ENCODE measurements at regions not wholly inside any gene's neighbourhood (a gene's known extent, or its start where the extent isn't known, plus 50 kb on each side); places are given as distances from the start of the nearest gene placed in this dataset.

- DNase-seq (ENCODE audit: low read depth in 1 of 2, low spot score in 1 of 2), result no peak
These were observed 243.0 kb upstream of the MKI67 start for GRCh38 chr10:128369101-128369650.

GRCh38 chr10:128373071-128373749 is 247.0 kb upstream of the MKI67 start:
- no peak for DNase-seq (ENCODE audit: low read depth in 1 of 2, low spot score in 1 of 2)

GRCh38 chr10:128373831-128374230 is 247.6 kb upstream of the MKI67 start:
- no peak for DNase-seq (ENCODE audit: low read depth in 1 of 2, low spot score in 1 of 2)

- DNase-seq (ENCODE audit: low read depth in 1 of 2, low spot score in 1 of 2), result no peak
These were observed 248.9 kb upstream of the MKI67 start for GRCh38 chr10:128375171-128375570.

- DNase-seq (ENCODE audit: low read depth in 1 of 2, low spot score in 1 of 2), result no peak
These were observed 251.3 kb upstream of the MKI67 start for GRCh38 chr10:128377364-128377987.

GRCh38 chr10:128377988-128378387 is 251.8 kb upstream of the MKI67 start:
- DNase-seq (ENCODE audit: low read depth in 1 of 2, low spot score in 1 of 2), result no peak

GRCh38 chr10:128380946-128381345 is 254.7 kb upstream of the MKI67 start:
- DNase-seq (ENCODE audit: low read depth in 1 of 2, low spot score in 1 of 2), result no peak

- no peak for DNase-seq (ENCODE audit: low read depth in 1 of 2, low spot score in 1 of 2)
These were observed 256.0 kb upstream of the MKI67 start for GRCh38 chr10:128382225-128382624.

- no peak for DNase-seq (ENCODE audit: low read depth in 1 of 2, low spot score in 1 of 2)
These were observed 258.6 kb upstream of the MKI67 start for GRCh38 chr10:128384831-128385230.

- DNase-seq (ENCODE audit: low read depth in 1 of 2, low spot score in 1 of 2), result no peak
These were observed 260.0 kb upstream of the MKI67 start for GRCh38 chr10:128386231-128386630.

GRCh38 chr10:128386816-128387604 is 260.8 kb upstream of the MKI67 start:
- no peak for DNase-seq (ENCODE audit: low read depth in 1 of 2, low spot score in 1 of 2)

- DNase-seq (ENCODE audit: low read depth in 1 of 2, low spot score in 1 of 2), result no peak
These were observed 264.4 kb upstream of the MKI67 start for GRCh38 chr10:128390596-128390995.

GRCh38 chr10:128393546-128393945 is 267.3 kb upstream of the MKI67 start:
- no peak for DNase-seq (ENCODE audit: low read depth in 1 of 2, low spot score in 1 of 2)

- DNase-seq (ENCODE audit: low read depth in 1 of 2, low spot score in 1 of 2), result no peak
These were observed 271.9 kb upstream of the MKI67 start for GRCh38 chr10:128398118-128398517.

- DNase-seq (ENCODE audit: low read depth in 1 of 2, low spot score in 1 of 2), result no peak
These were observed 272.8 kb upstream of the MKI67 start for GRCh38 chr10:128398999-128399398.

- no peak for DNase-seq (ENCODE audit: low read depth in 1 of 2, low spot score in 1 of 2)
These were observed 274.3 kb upstream of the MKI67 start for GRCh38 chr10:128400564-128400963.

GRCh38 chr10:128405450-128405849 is 279.2 kb upstream of the MKI67 start:
- no peak for DNase-seq (ENCODE audit: low read depth in 1 of 2, low spot score in 1 of 2)

GRCh38 chr10:128411643-128412042 is 285.4 kb upstream of the MKI67 start:
- no peak for DNase-seq (ENCODE audit: low read depth in 1 of 2, low spot score in 1 of 2)

- DNase-seq (ENCODE audit: low read depth in 1 of 2, low spot score in 1 of 2), result no peak
These were observed 288.3 kb upstream of the MKI67 start for GRCh38 chr10:128414568-128414967.

- DNase-seq (ENCODE audit: low read depth in 1 of 2, low spot score in 1 of 2), result no peak
These were observed 290.0 kb upstream of the MKI67 start for GRCh38 chr10:128416231-128416630.

GRCh38 chr10:128417826-128418225 is 291.6 kb upstream of the MKI67 start:
- no peak for DNase-seq (ENCODE audit: low read depth in 1 of 2, low spot score in 1 of 2)

- no peak for DNase-seq (ENCODE audit: low read depth in 1 of 2, low spot score in 1 of 2)
These were observed 292.6 kb upstream of the MKI67 start for GRCh38 chr10:128418819-128419218.
